ENCODE measurements at regions not wholly inside any gene's neighbourhood (a gene's known extent, or its start where the extent isn't known, plus 50 kb on each side); places are given as distances from the start of the nearest gene placed in this dataset.

- FAIRE-seq = no peak
Observed at GRCh38 chr12:58242796-58243630, 301.6 kb downstream of the ATP23 start.

GRCh38 chr12:58247633-58248032 is 306.3 kb downstream of the ATP23 start:
- no peak for TF ChIP-seq CTCF (IDR thresholded peaks at IDR 0.05; ENCODE audit: insufficient read depth, low read length, severe bottlenecking)
- DNase-seq (ENCODE audit: low read depth) (no peak), FAIRE-seq (no peak)
- Histone ChIP-seq H3K4me3 (ENCODE audit: low read depth, low read length) (no peak overlapping the region), H3K36me3 (ENCODE audit: control insufficient read depth, insufficient read depth, low read length) (no peaks in the 10 kb centered on the region), H3K27me3 (ENCODE audit: control insufficient read depth, insufficient read depth, low read length) (no peaks in the 10 kb centered on the region)

More at GRCh38 chr12:58242796-58243630, 301.6 kb downstream of the ATP23 start:
- Histone ChIP-seq H3K36me3 (ENCODE audit: control insufficient read depth, insufficient read depth, low read length) (no peaks in the 10 kb centered on the region), H3K4me3 (ENCODE audit: low read depth, low read length) (no peak overlapping the region), H3K27me3 (ENCODE audit: control insufficient read depth, insufficient read depth, low read length) (no peaks in the 10 kb centered on the region)
- no peak for DNase-seq (ENCODE audit: low read depth)
- no peak for TF ChIP-seq CTCF (IDR thresholded peaks at IDR 0.05; ENCODE audit: insufficient read depth, low read length, severe bottlenecking)

- no peak overlapping the region for H3K4me3 ChIP-seq (ENCODE audit: low read depth, low read length)
- H3K27me3 ChIP-seq (ENCODE audit: control insufficient read depth, insufficient read depth, low read length) = no peaks in the 10 kb centered on the region
- FAIRE-seq = no peak
- no peak for TF ChIP-seq CTCF (IDR thresholded peaks at IDR 0.05; ENCODE audit: insufficient read depth, low read length, severe bottlenecking)
- DNase-seq (ENCODE audit: low read depth) = no peak
- H3K36me3 ChIP-seq (ENCODE audit: control insufficient read depth, insufficient read depth, low read length) = no peaks in the 10 kb centered on the region
Observed at GRCh38 chr12:58248599-58248998, 307.2 kb downstream of the ATP23 start.

- no peak overlapping the region for H3K4me3 ChIP-seq (ENCODE audit: low read depth, low read length)
- H3K36me3 ChIP-seq (ENCODE audit: control insufficient read depth, insufficient read depth, low read length) = no peaks in the 10 kb centered on the region
- TF ChIP-seq CTCF (IDR thresholded peaks at IDR 0.05; ENCODE audit: insufficient read depth, low read length, severe bottlenecking) = no peak
- FAIRE-seq (no peak), DNase-seq (ENCODE audit: low read depth) (no peak)
- H3K27me3 ChIP-seq (ENCODE audit: control insufficient read depth, insufficient read depth, low read length) = no peaks in the 10 kb centered on the region
Observed at GRCh38 chr12:58249610-58250009, 308.2 kb downstream of the ATP23 start.

- FAIRE-seq (no peak), DNase-seq (ENCODE audit: low read depth) (no peak)
- Histone ChIP-seq H3K4me3 (ENCODE audit: low read depth, low read length) (no peak overlapping the region), H3K27me3 (ENCODE audit: control insufficient read depth, insufficient read depth, low read length) (no peaks in the 10 kb centered on the region), H3K36me3 (ENCODE audit: control insufficient read depth, insufficient read depth, low read length) (no peaks in the 10 kb centered on the region)
- no peak for TF ChIP-seq CTCF (IDR thresholded peaks at IDR 0.05; ENCODE audit: insufficient read depth, low read length, severe bottlenecking)
Observed at GRCh38 chr12:58250077-58250476, 308.7 kb downstream of the ATP23 start.

GRCh38 chr12:58252914-58253313 is 311.5 kb downstream of the ATP23 start:
- no peak for FAIRE-seq
- DNase-seq (ENCODE audit: low read depth) = peak; percentile 47

More at GRCh38 chr12:58252914-58253313, 311.5 kb downstream of the ATP23 start:
- TF ChIP-seq CTCF (IDR thresholded peaks at IDR 0.05; ENCODE audit: insufficient read depth, low read length, severe bottlenecking) = no peak
- no peak overlapping the region for H3K4me3 ChIP-seq (ENCODE audit: low read depth, low read length)
- no peaks in the 10 kb centered on the region for H3K27me3 ChIP-seq (ENCODE audit: control insufficient read depth, insufficient read depth, low read length)
- no peaks in the 10 kb centered on the region for H3K36me3 ChIP-seq (ENCODE audit: control insufficient read depth, insufficient read depth, low read length)

Measured in bronchial epithelial cell (primary cell).